ENCODE measurements at regions not wholly inside any gene's neighbourhood (a gene's known extent, or its start where the extent isn't known, plus 50 kb on each side); places are given as distances from the start of the nearest gene placed in this dataset.
"Not testable (repeated sequence)": the region's sequence is repeated elsewhere in the genome, so short reads cannot be mapped to it uniquely, and the experiment has no call there.

GRCh38 chr5:77909237-77909636, 133.1 kb upstream of the TBCA start:
- DNase-seq (ENCODE audit: low spot score): no peak

- DNase-seq (ENCODE audit: low spot score): no peak
Measured at GRCh38 chr5:77908787-77909186, 132.6 kb upstream of the TBCA start.

DNA sequence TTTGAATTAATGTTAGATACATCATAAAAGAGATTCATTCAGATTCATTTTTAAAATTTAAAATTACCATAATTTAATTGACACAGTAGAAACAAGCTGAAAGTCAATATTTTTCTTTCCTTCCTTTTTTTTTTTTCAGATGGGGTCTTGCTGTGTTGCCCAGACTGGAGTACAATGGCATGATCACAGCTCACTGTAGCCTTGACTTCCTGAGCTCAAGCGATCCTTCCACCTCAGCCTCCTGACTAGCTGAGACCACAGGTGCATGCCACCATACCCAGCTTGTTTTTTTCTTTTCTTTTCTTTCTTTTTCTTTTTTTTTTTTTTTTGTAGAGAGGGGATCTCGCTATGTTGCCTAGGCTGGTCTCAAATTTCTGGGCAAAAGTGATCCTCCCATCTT, 131.6 kb upstream of the TBCA start:
- DNase-seq (ENCODE audit: low spot score): no peak

- DNase-seq (ENCODE audit: low spot score): no peak
Measured at GRCh38 chr5:77906806-77907205, 130.7 kb upstream of the TBCA start.

- no peak for DNase-seq (ENCODE audit: low spot score)
Measured at GRCh38 chr5:77904362-77904761, 128.2 kb upstream of the TBCA start.

- no peak for DNase-seq (ENCODE audit: low spot score)
Measured at GRCh38 chr5:77900691-77901090, 124.6 kb upstream of the TBCA start.

GRCh38 chr5:77898385-77898784, 122.2 kb upstream of the TBCA start:
- no peak for DNase-seq (ENCODE audit: low spot score)

DNA sequence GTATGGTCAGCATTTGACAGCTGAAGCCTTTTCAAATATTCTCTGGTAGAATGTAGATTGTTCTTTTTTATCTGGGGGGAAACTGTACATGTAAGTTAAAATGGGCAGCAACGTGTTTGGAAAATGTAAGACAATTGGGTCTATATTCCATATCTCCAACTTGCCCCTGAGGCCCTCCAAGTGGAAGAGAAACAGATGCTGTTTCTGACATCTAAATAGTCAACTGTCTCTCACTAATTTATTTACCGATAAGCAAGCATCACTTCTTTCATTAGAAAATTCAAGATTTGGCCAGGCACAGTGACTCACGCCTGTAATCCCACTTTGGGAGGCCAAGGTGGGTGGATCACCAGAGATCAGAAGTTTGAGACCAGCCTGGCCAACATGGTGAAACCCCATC, 120.2 kb upstream of the TBCA start:
- DNase-seq (ENCODE audit: low spot score): no peak

GRCh38 chr5:77894103-77894502, 118.0 kb upstream of the TBCA start:
- not testable (repeated sequence) for DNase-seq (ENCODE audit: low spot score)

DNA sequence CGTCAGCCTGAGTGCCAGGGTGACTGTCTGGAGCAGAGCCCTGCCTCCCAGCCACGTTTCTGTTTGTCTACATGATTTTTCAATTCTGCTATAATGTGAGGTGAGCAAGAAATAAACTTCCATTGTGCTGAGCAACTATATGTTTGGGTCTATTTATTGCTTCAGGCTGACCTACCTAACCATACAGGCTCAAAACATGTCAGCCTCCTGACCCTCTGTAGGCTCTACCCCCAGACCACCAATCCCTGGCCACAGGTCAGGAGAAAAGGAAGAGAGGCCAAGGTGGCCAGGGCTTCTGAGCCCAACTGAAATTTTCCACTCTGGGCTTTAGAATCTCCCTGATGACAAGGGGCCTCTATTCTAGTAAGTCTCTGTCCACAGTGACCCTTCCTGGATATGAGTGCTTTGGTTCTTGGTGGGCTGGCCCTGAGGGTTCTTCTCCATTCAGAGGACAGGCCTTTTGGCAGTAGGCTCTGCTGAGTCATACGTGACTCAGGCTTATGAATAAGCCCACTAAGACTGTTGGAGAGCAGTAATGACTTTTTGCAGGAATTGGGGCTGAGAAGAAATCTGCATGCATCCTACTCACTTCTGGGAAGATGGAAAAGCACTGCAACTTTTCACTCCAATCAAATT, 117.2 kb upstream of the TBCA start:
- no peak for DNase-seq (ENCODE audit: low spot score)

GRCh38 chr5:77892061-77893010, 116.2 kb upstream of the TBCA start:
- no peak for DNase-seq (ENCODE audit: low spot score)

- DNase-seq (ENCODE audit: low spot score): no peak
Measured at GRCh38 chr5:77885519-77885918, 109.4 kb upstream of the TBCA start.

- no peak for DNase-seq (ENCODE audit: low spot score)
Measured at GRCh38 chr5:77882670-77883257, 106.6 kb upstream of the TBCA start.

DNA sequence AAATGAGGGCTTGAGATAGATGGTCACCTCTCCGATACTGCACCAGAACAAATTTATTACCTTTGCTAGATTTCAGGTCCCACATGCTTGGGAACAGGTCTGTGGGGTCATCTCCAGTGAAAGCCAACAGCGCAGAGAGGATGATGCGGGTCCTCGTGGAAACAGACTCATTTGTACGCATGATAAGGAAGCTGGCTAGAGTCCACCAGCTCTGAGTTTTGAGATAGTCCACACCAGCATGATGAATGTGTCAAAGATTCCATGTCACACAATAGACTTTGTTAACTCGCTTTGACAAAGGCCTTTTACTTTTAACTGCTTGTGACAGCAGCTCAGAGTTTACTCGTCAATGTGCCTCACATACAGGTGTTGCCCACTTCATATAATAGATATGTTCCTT, 105.4 kb upstream of the TBCA start:
- DNase-seq (ENCODE audit: low spot score): no peak

GRCh38 chr5:77877516-77878355, 101.6 kb upstream of the TBCA start:
- DNase-seq (ENCODE audit: low spot score): no peak

- no peak for DNase-seq (ENCODE audit: low spot score)
Measured at GRCh38 chr5:77876862-77877502, 100.8 kb upstream of the TBCA start.

DNA sequence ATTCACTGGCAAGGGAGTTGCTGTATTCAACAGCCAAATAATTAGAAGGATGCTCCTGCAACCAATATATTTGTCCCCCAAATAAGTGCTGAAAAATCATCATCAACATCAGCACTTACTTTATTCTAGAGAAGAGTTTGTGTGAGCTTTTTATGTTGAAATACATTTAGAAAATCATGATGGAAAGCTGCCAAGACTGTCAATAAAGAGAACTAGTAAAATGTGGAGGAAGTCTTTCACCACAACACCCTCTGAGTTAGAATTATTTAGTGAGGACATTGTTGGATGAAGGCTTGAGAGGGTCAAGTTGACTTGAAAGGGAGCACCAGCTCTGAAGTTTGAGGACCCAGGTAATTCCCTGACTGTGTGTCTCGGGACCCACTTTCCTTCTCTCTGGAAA, 100.2 kb upstream of the TBCA start:
- no peak for DNase-seq (ENCODE audit: low spot score)

- no peak for DNase-seq (ENCODE audit: low spot score)
Measured at GRCh38 chr5:77874691-77875090, 98.6 kb upstream of the TBCA start.

- no peak for DNase-seq (ENCODE audit: low spot score)
Measured at GRCh38 chr5:77873239-77873638, 97.1 kb upstream of the TBCA start.

DNA sequence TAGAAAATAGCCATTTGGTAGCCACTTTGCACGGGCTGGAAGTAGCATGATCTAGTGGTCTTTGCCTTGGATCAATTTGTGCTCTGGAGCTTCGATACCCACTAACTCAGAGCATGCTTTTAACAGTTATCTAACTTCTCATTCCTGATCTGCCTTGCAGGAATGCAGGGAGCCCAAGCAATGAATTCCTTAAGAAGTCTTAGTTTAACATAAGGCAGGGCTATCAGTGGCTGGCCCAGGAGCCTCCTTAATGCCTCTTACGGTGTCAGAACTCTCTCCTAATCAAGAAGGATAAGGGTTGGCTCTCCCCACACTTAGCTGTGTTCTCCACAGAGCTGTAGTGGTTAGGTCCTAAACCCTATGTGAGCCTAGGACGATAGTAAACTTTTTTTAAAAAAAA, 95.8 kb upstream of the TBCA start:
- DNase-seq (ENCODE audit: low spot score): no peak

DNA sequence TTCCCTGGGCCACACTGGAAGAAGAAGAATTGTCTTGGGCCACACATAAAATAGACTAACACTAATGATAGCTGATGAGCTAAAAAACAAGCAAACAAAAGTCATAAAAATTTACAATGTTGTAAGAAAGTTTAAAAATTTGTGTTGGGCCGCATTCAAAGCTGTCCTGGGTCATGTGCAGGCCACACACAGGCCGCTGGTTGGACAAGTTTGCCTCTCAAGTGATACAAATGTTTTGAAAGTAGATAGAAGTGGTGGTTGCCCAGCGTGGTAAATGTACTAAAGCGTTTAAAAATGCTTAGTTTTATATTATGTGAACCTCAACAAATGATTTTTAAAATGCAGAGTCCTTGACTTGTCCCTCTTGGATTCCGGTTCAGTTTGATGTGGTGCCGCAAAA, 94.9 kb upstream of the TBCA start:
- no peak for DNase-seq (ENCODE audit: low spot score)

Measured in HuH-7 (cell line).